Skeletal muscle satellite cell (primary cell): ENCODE measurements at regions not wholly inside any gene's neighbourhood (a gene's known extent, or its start where the extent isn't known, plus 50 kb on each side); places are given as distances from the start of the nearest gene placed in this dataset.

Experiments
- H3K27me3 ChIP-seq: 2 replicates; pipeline ENCODE4 v1.7.0; 2013; ENCODE audit warnings: low read length; ENCODE audit not compliant: control insufficient read depth, insufficient read depth
- H3K36me3 ChIP-seq: 2 replicates; pipeline ENCODE4 v1.7.0; 2013; ENCODE audit warnings: mild to moderate bottlenecking, control low read depth, low read length; ENCODE audit not compliant: insufficient read depth
- H3K4me1 ChIP-seq: 2 replicates; pipeline ENCODE4 v1.7.0; 2013; ENCODE audit warnings: low read length; ENCODE audit not compliant: control insufficient read depth, insufficient read depth
- H3K4me2 ChIP-seq: 2 replicates; pipeline ENCODE4 v1.7.0; 2013; ENCODE audit warnings: mild to moderate bottlenecking, low read length
- H3K4me3 ChIP-seq: 2 replicates; pipeline ENCODE4 v1.7.0; 2013; ENCODE audit warnings: low read length
- H3K9ac ChIP-seq: 2 replicates; pipeline ENCODE4 v1.7.0; 2013; ENCODE audit warnings: mild to moderate bottlenecking, low read depth, low read length, moderate library complexity
- H3K9me3 ChIP-seq: replicated peaks from 2 replicates; pipeline ENCODE4 v1.7.0; 2013; ENCODE audit warnings: mild to moderate bottlenecking, control low read depth, low read length

GRCh38 chr20:39318911-39319310 is 356.8 kb downstream of the DHX35 start:
- Histone ChIP-seq H3K9ac (no peak overlapping the region), H3K4me1 (no peaks in the 10 kb centered on the region), H3K4me3 (no peak overlapping the region), H3K27me3 (no peaks in the 10 kb centered on the region), H3K4me2 (no peak overlapping the region), H3K9me3 (no peaks in the 10 kb centered on the region), H3K36me3 (no peaks in the 10 kb centered on the region)

GRCh38 chr20:39312676-39313075 is 350.5 kb downstream of the DHX35 start:
- no peak overlapping the region for H3K9ac ChIP-seq
- H3K4me2 ChIP-seq, result no peak overlapping the region
- H3K36me3 ChIP-seq, result no peaks in the 10 kb centered on the region
- H3K4me3 ChIP-seq, result no peak overlapping the region
- H3K4me1 ChIP-seq, result no peaks in the 10 kb centered on the region
- H3K9me3 ChIP-seq, result no peaks in the 10 kb centered on the region
- no peaks in the 10 kb centered on the region for H3K27me3 ChIP-seq

- Histone ChIP-seq H3K36me3 (no peaks in the 10 kb centered on the region), H3K4me1 (no peaks in the 10 kb centered on the region), H3K9ac (no peak overlapping the region), H3K4me3 (no peak overlapping the region), H3K9me3 (no peaks in the 10 kb centered on the region), H3K4me2 (no peak overlapping the region), H3K27me3 (no peaks in the 10 kb centered on the region)
Observed at GRCh38 chr20:39311851-39312506, 349.8 kb downstream of the DHX35 start.

- Histone ChIP-seq H3K27me3 (no peaks in the 10 kb centered on the region), H3K9ac (no peak overlapping the region), H3K36me3 (no peaks in the 10 kb centered on the region), H3K4me3 (no peak overlapping the region), H3K4me2 (no peak overlapping the region), H3K4me1 (no peaks in the 10 kb centered on the region), H3K9me3 (no peaks in the 10 kb centered on the region)
Observed at GRCh38 chr20:39310363-39310995, 348.3 kb downstream of the DHX35 start.

- H3K4me3 ChIP-seq, result no peak overlapping the region
Observed at GRCh38 chr20:39309458-39309857, 347.3 kb downstream of the DHX35 start.

GRCh38 chr20:39302312-39302711 is 340.2 kb downstream of the DHX35 start:
- no peaks in the 10 kb centered on the region for H3K27me3 ChIP-seq
- no peaks in the 10 kb centered on the region for H3K9me3 ChIP-seq
- no peaks in the 10 kb centered on the region for H3K4me1 ChIP-seq
- H3K36me3 ChIP-seq, result no peaks in the 10 kb centered on the region
- no peak overlapping the region for H3K9ac ChIP-seq
- no peak overlapping the region for H3K4me2 ChIP-seq
- H3K4me3 ChIP-seq, result no peak overlapping the region

More at GRCh38 chr20:39309458-39309857, 347.3 kb downstream of the DHX35 start:
- Histone ChIP-seq H3K4me1 (no peaks in the 10 kb centered on the region), H3K27me3 (no peaks in the 10 kb centered on the region), H3K9ac (no peak overlapping the region), H3K36me3 (no peaks in the 10 kb centered on the region), H3K9me3 (no peaks in the 10 kb centered on the region), H3K4me2 (no peak overlapping the region)

- H3K4me2 ChIP-seq, result no peak overlapping the region
- no peaks in the 10 kb centered on the region for H3K9me3 ChIP-seq
- H3K4me3 ChIP-seq, result no peak overlapping the region
- no peaks in the 10 kb centered on the region for H3K36me3 ChIP-seq
- no peak overlapping the region for H3K9ac ChIP-seq
- no peaks in the 10 kb centered on the region for H3K4me1 ChIP-seq
- no peaks in the 10 kb centered on the region for H3K27me3 ChIP-seq
Observed at GRCh38 chr20:39299783-39300182, 337.6 kb downstream of the DHX35 start.

- Histone ChIP-seq H3K9me3 (no peaks in the 10 kb centered on the region), H3K27me3 (no peaks in the 10 kb centered on the region), H3K36me3 (no peaks in the 10 kb centered on the region), H3K4me2 (no peak overlapping the region), H3K4me1 (no peaks in the 10 kb centered on the region), H3K9ac (no peak overlapping the region), H3K4me3 (no peak overlapping the region)
Observed at GRCh38 chr20:39298571-39299506, 336.7 kb downstream of the DHX35 start.

GRCh38 chr20:39298121-39298520 is 336.0 kb downstream of the DHX35 start:
- Histone ChIP-seq H3K9me3 (no peaks in the 10 kb centered on the region), H3K4me3 (no peak overlapping the region), H3K9ac (no peak overlapping the region), H3K27me3 (no peaks in the 10 kb centered on the region), H3K4me1 (no peaks in the 10 kb centered on the region), H3K4me2 (no peak overlapping the region), H3K36me3 (no peaks in the 10 kb centered on the region)

- Histone ChIP-seq H3K4me1 (no peaks in the 10 kb centered on the region), H3K4me2 (no peak overlapping the region), H3K36me3 (no peaks in the 10 kb centered on the region), H3K9ac (no peak overlapping the region), H3K9me3 (no peaks in the 10 kb centered on the region), H3K27me3 (no peaks in the 10 kb centered on the region), H3K4me3 (no peak overlapping the region)
Observed at GRCh38 chr20:39295301-39295700, 333.2 kb downstream of the DHX35 start.

GRCh38 chr20:39294137-39294725 is 332.1 kb downstream of the DHX35 start:
- no peaks in the 10 kb centered on the region for H3K9me3 ChIP-seq
- H3K4me3 ChIP-seq, result no peak overlapping the region
- no peaks in the 10 kb centered on the region for H3K4me1 ChIP-seq
- H3K9ac ChIP-seq, result no peak overlapping the region
- H3K27me3 ChIP-seq, result no peaks in the 10 kb centered on the region
- H3K36me3 ChIP-seq, result no peaks in the 10 kb centered on the region
- H3K4me2 ChIP-seq, result no peak overlapping the region
